22Rv1 (cell line): ENCODE measurements at regions not wholly inside any gene's neighbourhood (a gene's known extent, or its start where the extent isn't known, plus 50 kb on each side); places are given as distances from the start of the nearest gene placed in this dataset.

Source experiments
- CTCF ChIP-seq: fragments of 450-650 bp; IDR thresholded peaks from 2 replicates; pipeline ENCODE4 v1.5.1; 2017; ENCODE audit warnings: mild to moderate bottlenecking
- ZFX ChIP-seq: fragments of 450-650 bp; IDR thresholded peaks from 2 replicates; pipeline ENCODE4 v1.6.1; 2017; ENCODE audit warnings: antibody characterized with exemption, borderline replicate concordance

GRCh38 chr13:106656186-106656585 is 88.2 kb upstream of the ARGLU1 start:
- no peak for TF ChIP-seq CTCF
- no peak for TF ChIP-seq ZFX
